SK-N-SH (cell line): ENCODE measurements at regions not wholly inside any gene's neighbourhood (a gene's known extent, or its start where the extent isn't known, plus 50 kb on each side); places are given as distances from the start of the nearest gene placed in this dataset.
A peak's percentile ranks its signal among the peaks of the same experiment; 100 is the strongest.

Experiments used
- CTCF ChIA-PET: fragments of 300-600, 350-600 bp; formaldehyde crosslinking; extraction: SDS; loops from one replicate; lab custom pipeline; 2021; lab: Yijun Ruan, JAX
- POLR2A ChIA-PET: fragments of 350-600 bp; sonication (Branson Sonifier 250); formaldehyde crosslinking; extraction: SDS; loops from one replicate; lab custom pipeline; 2020; ENCODE audit warnings: antibody characterized with exemption, inconsistent platforms; lab: Yijun Ruan, JAX
- DNase-seq: peaks from one replicate; pipeline ENCODE4 v3.0.0; 2012
- H2AFZ ChIP-seq: fragments of 200-600 bp; sonication (generic); 2 replicates; pipeline ENCODE4 v1.8.1; 2016; ENCODE audit warnings: antibody characterized with exemption, mild to moderate bottlenecking, low read depth
- H3F3A ChIP-seq: fragments of 200-600 bp; sonication (generic); replicated peaks from 2 replicates; pipeline ENCODE3; 2016; ENCODE audit warnings: antibody characterized with exemption, mild to moderate bottlenecking; ENCODE audit not compliant: insufficient read depth
- H3K27ac ChIP-seq, 2 experiments: fragments of 200-500 bp in 1 of 2; fragments of 200-600 bp in 1 of 2; sonication (Bioruptor generic) in 1 of 2; sonication (generic), shearing (Covaris generic) in 1 of 2; 2 replicates each; pipeline versions ENCODE4 v1.5.1 to v1.6.1; 2014 to 2016; ENCODE audit warnings: low read depth in 2 of 2, inconsistent platforms in 1 of 2, low read length in 1 of 2, mild to moderate bottlenecking in 1 of 2, mixed read lengths in 1 of 2
- H3K27me3 ChIP-seq: fragments of 200-600 bp; sonication (generic), shearing (Covaris generic); 2 replicates; pipeline ENCODE4 v1.6.1; 2016; ENCODE audit warnings: mixed run types; ENCODE audit not compliant: insufficient read depth
- H3K36me3 ChIP-seq, 2 experiments: fragments of 200-500 bp in 1 of 2; fragments of 200-600 bp in 1 of 2; sonication (Bioruptor generic) in 1 of 2; sonication (generic) in 1 of 2; replicated peaks in 1 of 2; 2 replicates each; pipeline versions ENCODE3 to v1.5.1; 2014 to 2016; ENCODE audit warnings: low read length in 1 of 2, mild to moderate bottlenecking in 1 of 2; ENCODE audit not compliant: insufficient read depth in 2 of 2, control insufficient read depth in 1 of 2
- H3K4me1 ChIP-seq, 2 experiments: fragments of 200-500 bp in 1 of 2; fragments of 200-600 bp in 1 of 2; sonication (Bioruptor generic) in 1 of 2; sonication (generic), shearing (Covaris generic) in 1 of 2; 2 replicates each; pipeline versions ENCODE4 v1.5.1 to v1.6.1; 2014 to 2016; ENCODE audit warnings: low read depth in 1 of 2, low read length in 1 of 2, mixed run types in 1 of 2; ENCODE audit not compliant: insufficient read depth in 2 of 2, control insufficient read depth in 1 of 2
- H3K4me2 ChIP-seq: fragments of 200-600 bp; sonication (generic), shearing (Covaris generic); 2 replicates; pipeline ENCODE4 v1.6.1; 2017; ENCODE audit warnings: mixed run types
- H3K4me3 ChIP-seq, 2 experiments: fragments of 200-500 bp in 1 of 2; fragments of 200-600 bp in 1 of 2; sonication (Bioruptor generic) in 1 of 2; sonication (generic), shearing (Covaris generic) in 1 of 2; 2 replicates each; pipeline versions ENCODE4 v1.5.1 to v1.8.1; 2014 to 2016; ENCODE audit warnings: low read depth in 2 of 2, inconsistent platforms in 1 of 2, low read length in 1 of 2, mild to moderate bottlenecking in 1 of 2, mixed read lengths in 1 of 2, moderate library complexity in 1 of 2
- H3K79me2 ChIP-seq: fragments of 200-600 bp; sonication (generic); 2 replicates; pipeline ENCODE4 v1.8.1; 2017; ENCODE audit warnings: mild to moderate bottlenecking; ENCODE audit not compliant: insufficient read depth
- H3K9ac ChIP-seq: fragments of 200-600 bp; sonication (generic); 2 replicates; pipeline ENCODE4 v1.6.1; 2017; ENCODE audit warnings: mixed run types
- H3K9me2 ChIP-seq: fragments of 200-600 bp; sonication (generic); 2 replicates; pipeline ENCODE4 v1.6.1; 2017; ENCODE audit warnings: mixed run types
- H3K9me3 ChIP-seq: fragments of 200-600 bp; sonication (generic); 2 replicates; pipeline ENCODE4 v1.6.1; 2017; ENCODE audit warnings: mixed run types, mild to moderate bottlenecking, moderate library complexity
- H4K20me1 ChIP-seq: fragments of 200-600 bp; sonication (generic); 2 replicates; pipeline ENCODE4 v1.6.1; 2017; ENCODE audit warnings: mild to moderate bottlenecking, mixed run types; ENCODE audit not compliant: insufficient read depth
- CTCF ChIP-seq: fragments of 200-600 bp; sonication (generic); IDR thresholded peaks from 2 replicates; pipeline ENCODE4 v1.6.1; 2017; ENCODE audit warnings: antibody characterized with exemption, mild to moderate bottlenecking, moderate library complexity
- ELF1 ChIP-seq: IDR thresholded peaks from 2 replicates; pipeline ENCODE4 v1.4.0; 2012
- FOSL2 ChIP-seq: IDR thresholded peaks from 2 replicates; pipeline ENCODE4 v1.4.0; 2012; ENCODE audit warnings: low read depth, mild to moderate bottlenecking, moderate library complexity, borderline replicate concordance
- FOXM1 ChIP-seq: IDR thresholded peaks from 2 replicates; pipeline ENCODE4 v1.4.0; 2012; ENCODE audit warnings: low read depth, mild to moderate bottlenecking
- JUND ChIP-seq: IDR thresholded peaks from 2 replicates; pipeline ENCODE4 v1.4.0; 2012
- MAX ChIP-seq: IDR thresholded peaks from 2 replicates; pipeline ENCODE4 v1.4.0; 2012; ENCODE audit warnings: low read depth
- MXI1 ChIP-seq: IDR thresholded peaks from 2 replicates; pipeline ENCODE4 v1.6.1; 2012; ENCODE audit warnings: mild to moderate bottlenecking, low read depth, low read length, improper control_type of control experiment
- NFIC ChIP-seq: IDR thresholded peaks from 2 replicates; pipeline ENCODE4 v1.4.0; 2012; ENCODE audit warnings: borderline replicate concordance
- PBX3 ChIP-seq: IDR thresholded peaks from 2 replicates; pipeline ENCODE4; 2012
- POLR2AphosphoS5 ChIP-seq: IDR thresholded peaks from 2 replicates; pipeline ENCODE4 v1.6.1; 2012; ENCODE audit warnings: low read depth, low read length
- RCOR1 ChIP-seq: fragments of 150-350 bp; IDR thresholded peaks from 2 replicates; pipeline ENCODE4 v1.6.1; 2017; ENCODE audit warnings: antibody characterized with exemption, low read length
- RFX5 ChIP-seq: IDR thresholded peaks from 2 replicates; pipeline ENCODE4 v1.6.1; 2012; ENCODE audit warnings: mild to moderate bottlenecking, improper control_type of control experiment, low read length
- SIN3A ChIP-seq: IDR thresholded peaks from 2 replicates; pipeline ENCODE4 v1.6.1; 2012; ENCODE audit warnings: low read depth, mild to moderate bottlenecking, low read length, moderate library complexity, borderline replicate concordance
- TAF1 ChIP-seq: IDR thresholded peaks from 2 replicates; pipeline ENCODE4 v1.6.1; 2012; ENCODE audit warnings: low read depth, mild to moderate bottlenecking, low read length, moderate library complexity, borderline replicate concordance
- TCF12 ChIP-seq: IDR thresholded peaks from 2 replicates; pipeline ENCODE4 v1.4.0; 2012
- WGBS: methylation state at CpG from one replicate; pipeline ENCODE4 v1.1.6; 2017; ENCODE audit warnings: low lambda C conversion rate; 5-methylcytosine and 5-hydroxymethylcytosine counted together
- TF ChIP-seq, protein P1 (sequence below): IDR thresholded peaks from 2 replicates; pipeline ENCODE4 v1.4.0; 2012; ENCODE audit warnings: low read depth, borderline replicate concordance
- TF ChIP-seq, protein P2 (sequence below): IDR thresholded peaks from 2 replicates; pipeline ENCODE4 v1.6.1; 2012; ENCODE audit warnings: mild to moderate bottlenecking, low read depth, low read length, moderate library complexity

GRCh38 chr12:46942579-46942978 lies 116.8 kb upstream of the SLC38A4 start (continued):
- TF ChIP-seq POLR2AphosphoS5 (peak; percentile 89), NFIC (peak; percentile 83), JUND (peak; percentile 96), ELF1 (0 out of 2 replicates have a peak, but pooled peaks have one; percentile 25), FOXM1 (peak; percentile 95), MXI1 (no peak), RFX5 (no peak), TCF12 (peak; percentile 99)

DNA sequence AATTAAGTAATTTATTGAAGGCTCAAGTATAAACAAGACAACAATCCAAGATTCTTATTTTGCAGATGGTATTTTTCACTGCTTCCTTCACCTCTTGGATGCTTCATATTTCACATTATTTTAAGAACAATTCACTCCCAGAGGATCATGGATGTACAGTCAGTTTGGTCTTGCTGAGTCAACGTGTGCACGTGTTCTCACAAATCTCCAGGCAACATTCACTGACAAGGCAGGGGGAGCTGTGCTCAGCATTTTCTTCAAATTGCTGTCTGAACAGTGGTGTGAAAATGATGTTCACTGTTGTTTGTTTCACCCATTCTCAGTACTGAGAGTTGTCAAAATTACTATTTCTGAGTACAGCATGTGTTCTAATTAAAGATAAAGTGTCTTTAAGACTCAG lies 118.3 kb upstream of the SLC38A4 start:
- Histone ChIP-seq H3K4me3 (no peak overlapping the region), H3K36me3 (no peaks in the 10 kb centered on the region), H2AFZ (no peak overlapping the region), H3K9me3 (no peaks in the 10 kb centered on the region), H3K27me3 (no peaks in the 10 kb centered on the region), H3K27ac (peak overlapping the region; percentile 64 to 82; a peak in 3 of 4 replicates), H3K79me2 (no peaks in the 10 kb centered on the region)
- CTCF ChIA-PET = no interaction called here
- POLR2A ChIA-PET = no interaction called here
- TF ChIP-seq PBX3 = 0 out of 2 replicates have a peak, but pooled peaks have one; percentile 20
- peak; percentile 42; the same call in 1 of the 2 replicates for TF ChIP-seq FOSL2
- peak; percentile 33 for TF ChIP-seq JUND
- no peak for TF ChIP-seq RCOR1
- TF ChIP-seq MAX = peak; percentile 99
- no peak for TF ChIP-seq FOXM1
- peak; percentile 43 for TF ChIP-seq CTCF
- TF ChIP-seq, protein P1, sequence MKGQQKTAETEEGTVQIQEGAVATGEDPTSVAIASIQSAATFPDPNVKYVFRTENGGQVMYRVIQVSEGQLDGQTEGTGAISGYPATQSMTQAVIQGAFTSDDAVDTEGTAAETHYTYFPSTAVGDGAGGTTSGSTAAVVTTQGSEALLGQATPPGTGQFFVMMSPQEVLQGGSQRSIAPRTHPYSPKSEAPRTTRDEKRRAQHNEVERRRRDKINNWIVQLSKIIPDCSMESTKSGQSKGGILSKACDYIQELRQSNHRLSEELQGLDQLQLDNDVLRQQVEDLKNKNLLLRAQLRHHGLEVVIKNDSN = peak; percentile 65; the same call in 1 of the 2 replicates
- TF ChIP-seq SIN3A = no peak
- no peak for TF ChIP-seq NFIC
- 0 out of 2 replicates have a peak, but pooled peaks have one; percentile 9 for TF ChIP-seq TAF1
- TF ChIP-seq, protein P2, sequence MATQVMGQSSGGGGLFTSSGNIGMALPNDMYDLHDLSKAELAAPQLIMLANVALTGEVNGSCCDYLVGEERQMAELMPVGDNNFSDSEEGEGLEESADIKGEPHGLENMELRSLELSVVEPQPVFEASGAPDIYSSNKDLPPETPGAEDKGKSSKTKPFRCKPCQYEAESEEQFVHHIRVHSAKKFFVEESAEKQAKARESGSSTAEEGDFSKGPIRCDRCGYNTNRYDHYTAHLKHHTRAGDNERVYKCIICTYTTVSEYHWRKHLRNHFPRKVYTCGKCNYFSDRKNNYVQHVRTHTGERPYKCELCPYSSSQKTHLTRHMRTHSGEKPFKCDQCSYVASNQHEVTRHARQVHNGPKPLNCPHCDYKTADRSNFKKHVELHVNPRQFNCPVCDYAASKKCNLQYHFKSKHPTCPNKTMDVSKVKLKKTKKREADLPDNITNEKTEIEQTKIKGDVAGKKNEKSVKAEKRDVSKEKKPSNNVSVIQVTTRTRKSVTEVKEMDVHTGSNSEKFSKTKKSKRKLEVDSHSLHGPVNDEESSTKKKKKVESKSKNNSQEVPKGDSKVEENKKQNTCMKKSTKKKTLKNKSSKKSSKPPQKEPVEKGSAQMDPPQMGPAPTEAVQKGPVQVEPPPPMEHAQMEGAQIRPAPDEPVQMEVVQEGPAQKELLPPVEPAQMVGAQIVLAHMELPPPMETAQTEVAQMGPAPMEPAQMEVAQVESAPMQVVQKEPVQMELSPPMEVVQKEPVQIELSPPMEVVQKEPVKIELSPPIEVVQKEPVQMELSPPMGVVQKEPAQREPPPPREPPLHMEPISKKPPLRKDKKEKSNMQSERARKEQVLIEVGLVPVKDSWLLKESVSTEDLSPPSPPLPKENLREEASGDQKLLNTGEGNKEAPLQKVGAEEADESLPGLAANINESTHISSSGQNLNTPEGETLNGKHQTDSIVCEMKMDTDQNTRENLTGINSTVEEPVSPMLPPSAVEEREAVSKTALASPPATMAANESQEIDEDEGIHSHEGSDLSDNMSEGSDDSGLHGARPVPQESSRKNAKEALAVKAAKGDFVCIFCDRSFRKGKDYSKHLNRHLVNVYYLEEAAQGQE = 0 out of 2 replicates have a peak, but pooled peaks have one; percentile 22
- TF ChIP-seq, all 33 proteins: peak for 8
- Histone ChIP-seq H3K4me1 (peaks cover 0 to 23% of the 10 kb centered on the region in 2 experiments; a peak in 2 of 4 replicates), H3F3A (peaks cover 35% of the 10 kb centered on the region), H4K20me1 (no peaks in the 10 kb centered on the region), H3K9ac (no peak overlapping the region), H3K4me2 (no peak overlapping the region), H3K9me2 (no peaks in the 10 kb centered on the region)
- DNase-seq = no peak
- WGBS = 8% methylated on average over 2 of the region's 2 CpGs
